Kidney glomerular epithelial cell (primary cell): ENCODE measurements at regions not wholly inside any gene's neighbourhood (a gene's known extent, or its start where the extent isn't known, plus 50 kb on each side); places are given as distances from the start of the nearest gene placed in this dataset.

Experiments used
- DNase-seq: peaks from one replicate; lab custom pipeline; 2025; lab: John Stamatoyannopoulos, UW

- no peak for DNase-seq
Observed at GRCh38 chr15:97168704-97169475, 791.6 kb upstream of the ARRDC4 start.

GRCh38 chr15:97171556-97171955, 788.9 kb upstream of the ARRDC4 start:
- DNase-seq, result no peak

GRCh38 chr15:97174886-97175540, 785.5 kb upstream of the ARRDC4 start:
- no peak for DNase-seq

GRCh38 chr15:97177151-97177577, 783.3 kb upstream of the ARRDC4 start:
- DNase-seq, result peak; percentile 18

GRCh38 chr15:97182581-97182980, 777.9 kb upstream of the ARRDC4 start:
- no peak for DNase-seq

GRCh38 chr15:97189162-97189780, 771.2 kb upstream of the ARRDC4 start:
- no peak for DNase-seq

GRCh38 chr15:97194750-97195149, 765.8 kb upstream of the ARRDC4 start:
- DNase-seq, result no peak

GRCh38 chr15:97196048-97197014, 764.2 kb upstream of the ARRDC4 start:
- DNase-seq, result no peak

GRCh38 chr15:97199393-97200051, 761.0 kb upstream of the ARRDC4 start:
- no peak for DNase-seq

- DNase-seq, result no peak
Observed at GRCh38 chr15:97200161-97200560, 760.3 kb upstream of the ARRDC4 start.

GRCh38 chr15:97210277-97210676, 750.2 kb upstream of the ARRDC4 start:
- DNase-seq, result no peak

GRCh38 chr15:97215629-97216028, 744.9 kb upstream of the ARRDC4 start:
- DNase-seq, result peak; percentile 20

- no peak for DNase-seq
Observed at GRCh38 chr15:97224191-97224641, 736.3 kb upstream of the ARRDC4 start.

GRCh38 chr15:97234851-97235610, 725.5 kb upstream of the ARRDC4 start:
- peak; percentile 71 for DNase-seq

GRCh38 chr15:97235611-97235985, 724.9 kb upstream of the ARRDC4 start:
- no peak for DNase-seq

- DNase-seq, result no peak
Observed at GRCh38 chr15:97236140-97236539, 724.4 kb upstream of the ARRDC4 start.

GRCh38 chr15:97237160-97237559, 723.3 kb upstream of the ARRDC4 start:
- DNase-seq, result no peak

- DNase-seq, result no peak
Observed at GRCh38 chr15:97248376-97248775, 712.1 kb upstream of the ARRDC4 start.

- DNase-seq, result no peak
Observed at GRCh38 chr15:97259943-97260342, 700.6 kb upstream of the ARRDC4 start.

- DNase-seq, result no peak
Observed at GRCh38 chr15:97301166-97301565, 659.3 kb upstream of the ARRDC4 start.

GRCh38 chr15:97316362-97316761, 644.1 kb upstream of the ARRDC4 start:
- no peak for DNase-seq
